Right atrium auricular region (tissue), 2 donors: ENCODE measurements at regions not wholly inside any gene's neighbourhood (a gene's known extent, or its start where the extent isn't known, plus 50 kb on each side); places are given as distances from the start of the nearest gene placed in this dataset.

Experiments
- DNase-seq: peaks from one replicate; pipeline ENCODE4 v3.0.0-alpha.2; 2019; ENCODE audit warnings: low spot score
- H3K27ac ChIP-seq, 2 donors: fragments of 200-600 bp; sonication (generic); 1 replicate in 1 of 2; 2 replicates in 1 of 2; pipeline ENCODE4 v1.5.1; 2016 to 2019
- H3K27me3 ChIP-seq, 2 donors: fragments of 200-600 bp; sonication (generic); one replicate each; pipeline versions ENCODE4 v1.5.1 to v1.6.0; 2017 to 2019
- H3K36me3 ChIP-seq: fragments of 200-600 bp; sonication (generic); one replicate; pipeline ENCODE4 v1.5.1; 2016
- H3K4me1 ChIP-seq, 2 donors: fragments of 200-600 bp; sonication (generic); one replicate each; pipeline versions ENCODE4 v1.5.1 to v1.6.0; 2017 to 2019
- H3K4me3 ChIP-seq, 2 donors: fragments of 200-600 bp; sonication (generic); 1 replicate in 1 of 2; 2 replicates in 1 of 2; pipeline ENCODE4 v1.5.1; 2017 to 2019; ENCODE audit warnings: mild to moderate bottlenecking in 1 of 2, moderate library complexity in 1 of 2
- H3K9me3 ChIP-seq, 2 donors: fragments of 200-600 bp; sonication (generic); one replicate each; pipeline ENCODE4 v1.5.1; 2019
- TF ChIP-seq, protein P1 (sequence below), 2 donors: fragments of 200-600 bp; sonication (generic); IDR thresholded peaks; one replicate each; pipeline ENCODE4 v1.5.1; 2019; ENCODE audit warnings: antibody characterized with exemption in 2 of 2

DNA sequence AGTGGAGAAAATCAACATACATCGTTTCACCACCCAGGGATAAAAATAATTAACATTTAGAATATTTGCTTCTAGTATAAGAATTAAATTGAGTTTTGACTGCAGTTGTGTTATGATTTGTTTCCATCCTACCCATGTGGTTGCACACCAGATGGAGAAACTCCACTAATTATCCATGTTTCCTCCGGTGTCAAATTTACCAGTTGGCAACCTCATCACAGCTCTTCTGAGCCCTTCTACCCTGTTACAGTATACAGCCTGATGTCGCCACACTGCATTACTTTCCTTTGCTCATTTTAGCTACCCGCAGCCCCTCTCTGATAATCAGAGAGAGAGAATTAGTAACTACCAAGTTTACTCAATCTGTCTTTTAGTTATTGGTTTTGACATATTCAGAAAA lies 411.2 kb downstream of the DTHD1 start:
- Histone ChIP-seq H3K9me3 (peaks cover 0 to 8% of the 10 kb centered on the region in 2 donors), H3K27me3 (no peaks in the 10 kb centered on the region), H3K36me3 (no peaks in the 10 kb centered on the region), H3K4me1 (no peaks in the 10 kb centered on the region), H3K4me3 (no peak overlapping the region), H3K27ac (no peak overlapping the region)
- TF ChIP-seq, protein P1, sequence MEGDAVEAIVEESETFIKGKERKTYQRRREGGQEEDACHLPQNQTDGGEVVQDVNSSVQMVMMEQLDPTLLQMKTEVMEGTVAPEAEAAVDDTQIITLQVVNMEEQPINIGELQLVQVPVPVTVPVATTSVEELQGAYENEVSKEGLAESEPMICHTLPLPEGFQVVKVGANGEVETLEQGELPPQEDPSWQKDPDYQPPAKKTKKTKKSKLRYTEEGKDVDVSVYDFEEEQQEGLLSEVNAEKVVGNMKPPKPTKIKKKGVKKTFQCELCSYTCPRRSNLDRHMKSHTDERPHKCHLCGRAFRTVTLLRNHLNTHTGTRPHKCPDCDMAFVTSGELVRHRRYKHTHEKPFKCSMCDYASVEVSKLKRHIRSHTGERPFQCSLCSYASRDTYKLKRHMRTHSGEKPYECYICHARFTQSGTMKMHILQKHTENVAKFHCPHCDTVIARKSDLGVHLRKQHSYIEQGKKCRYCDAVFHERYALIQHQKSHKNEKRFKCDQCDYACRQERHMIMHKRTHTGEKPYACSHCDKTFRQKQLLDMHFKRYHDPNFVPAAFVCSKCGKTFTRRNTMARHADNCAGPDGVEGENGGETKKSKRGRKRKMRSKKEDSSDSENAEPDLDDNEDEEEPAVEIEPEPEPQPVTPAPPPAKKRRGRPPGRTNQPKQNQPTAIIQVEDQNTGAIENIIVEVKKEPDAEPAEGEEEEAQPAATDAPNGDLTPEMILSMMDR (IDR thresholded peaks at IDR 0.05), result no peak
- no peak for DNase-seq

DNA sequence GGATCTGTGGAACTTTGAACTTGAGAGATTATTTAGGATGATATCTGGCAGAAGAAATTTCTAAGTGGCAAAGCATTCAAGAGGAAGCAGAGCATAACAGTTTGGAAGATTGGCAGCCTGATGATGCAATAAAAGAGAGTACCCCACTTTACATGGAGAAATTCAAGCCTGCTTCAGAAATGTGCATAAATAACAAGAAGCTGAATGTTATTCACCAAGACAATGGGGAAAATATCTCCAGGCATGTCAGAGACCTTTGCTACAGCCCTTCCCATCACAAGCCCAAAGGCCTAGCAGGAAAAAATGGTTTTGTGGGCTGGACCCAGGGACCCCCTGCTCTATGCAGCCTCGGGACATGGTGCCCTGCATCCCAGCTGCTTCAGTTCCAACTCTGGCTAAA lies 420.8 kb downstream of the DTHD1 start:
- no peak overlapping the region for H3K27ac ChIP-seq
- H3K4me1 ChIP-seq, result no peaks in the 10 kb centered on the region
- TF ChIP-seq, protein P1 (IDR thresholded peaks at IDR 0.05), result no peak
- H3K9me3 ChIP-seq, result peaks cover 0 to 7% of the 10 kb centered on the region in 2 donors
- no peak for DNase-seq
- no peaks in the 10 kb centered on the region for H3K36me3 ChIP-seq
- no peaks in the 10 kb centered on the region for H3K27me3 ChIP-seq
- no peak overlapping the region for H3K4me3 ChIP-seq

DNA sequence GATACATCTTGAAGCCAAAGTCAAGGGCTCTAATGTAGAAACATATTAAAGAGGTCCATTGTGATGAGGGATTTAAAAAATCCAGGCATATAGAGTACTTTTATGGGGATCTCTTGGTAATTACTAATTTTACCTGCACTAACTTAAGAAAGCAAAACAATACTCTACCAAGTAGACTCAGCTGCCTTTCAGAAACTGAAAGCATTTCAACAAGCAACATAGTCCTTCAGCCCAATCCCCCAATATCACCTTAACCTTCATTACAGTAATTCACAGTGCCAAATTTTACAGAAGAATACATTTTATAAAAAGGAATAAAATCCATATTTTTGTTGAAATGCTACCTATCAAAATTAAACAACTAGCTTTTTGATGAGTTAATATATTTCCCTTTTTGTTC lies 422.9 kb downstream of the DTHD1 start:
- no peaks in the 10 kb centered on the region for H3K36me3 ChIP-seq
- TF ChIP-seq, protein P1 (IDR thresholded peaks at IDR 0.05), result no peak
- no peak for DNase-seq
- peaks cover 0 to 9% of the 10 kb centered on the region in 2 donors for H3K9me3 ChIP-seq
- H3K4me1 ChIP-seq, result no peaks in the 10 kb centered on the region
- no peak overlapping the region for H3K27ac ChIP-seq
- H3K4me3 ChIP-seq, result no peak overlapping the region
- no peaks in the 10 kb centered on the region for H3K27me3 ChIP-seq

DNA sequence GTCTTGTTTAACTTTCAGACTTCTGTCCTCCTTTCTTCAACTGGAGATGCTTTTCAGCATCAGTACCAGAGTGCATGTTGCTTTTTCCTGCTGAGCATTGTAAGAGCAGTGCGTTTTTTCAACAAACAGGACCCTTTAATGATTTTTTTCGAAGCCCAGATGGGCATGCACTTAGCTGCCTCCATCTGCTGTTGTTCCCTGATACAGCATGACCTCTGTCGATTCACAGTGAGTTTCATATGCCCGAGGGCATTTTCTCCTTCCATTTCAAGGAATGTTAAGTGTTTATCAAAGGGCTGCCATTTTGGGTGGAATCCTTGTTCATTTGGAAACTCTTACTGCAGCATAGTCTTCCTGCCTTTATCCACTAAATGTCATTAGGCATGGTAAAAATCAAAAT lies 428.6 kb downstream of the DTHD1 start:
- H3K27me3 ChIP-seq, result no peaks in the 10 kb centered on the region
- TF ChIP-seq, protein P1 (IDR thresholded peaks at IDR 0.05), result no peak
- no peak for DNase-seq
- H3K4me3 ChIP-seq, result no peak overlapping the region
- H3K36me3 ChIP-seq, result no peaks in the 10 kb centered on the region
- H3K4me1 ChIP-seq, result no peaks in the 10 kb centered on the region
- H3K27ac ChIP-seq, result no peak overlapping the region
- peaks cover 0 to 9% of the 10 kb centered on the region in 2 donors for H3K9me3 ChIP-seq

DNA sequence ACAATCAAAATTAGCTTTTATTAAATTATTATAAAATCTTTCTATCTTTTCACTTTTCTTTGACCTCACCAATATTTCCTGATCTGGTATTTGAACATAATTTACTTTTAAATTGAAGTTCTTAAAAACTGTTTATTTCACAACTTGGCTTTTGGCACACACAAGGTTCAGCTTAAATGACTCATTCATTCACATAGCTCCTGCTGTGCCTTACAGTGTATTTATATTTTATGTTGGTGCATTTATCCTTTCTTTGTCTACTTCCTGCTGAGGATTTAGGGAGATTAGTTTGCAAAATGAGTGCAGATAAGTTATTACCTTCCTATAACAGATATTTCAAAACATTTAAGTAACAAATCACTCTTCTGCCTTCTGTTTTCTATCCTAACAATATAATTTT lies 430.6 kb downstream of the DTHD1 start:
- no peak overlapping the region for H3K4me3 ChIP-seq
- H3K9me3 ChIP-seq, result peaks cover 0 to 4% of the 10 kb centered on the region in 2 donors
- H3K27ac ChIP-seq, result no peak overlapping the region
- no peaks in the 10 kb centered on the region for H3K4me1 ChIP-seq
- H3K36me3 ChIP-seq, result no peaks in the 10 kb centered on the region
- TF ChIP-seq, protein P1 (IDR thresholded peaks at IDR 0.05), result no peak
- H3K27me3 ChIP-seq, result no peaks in the 10 kb centered on the region
- DNase-seq, result no peak

DNA sequence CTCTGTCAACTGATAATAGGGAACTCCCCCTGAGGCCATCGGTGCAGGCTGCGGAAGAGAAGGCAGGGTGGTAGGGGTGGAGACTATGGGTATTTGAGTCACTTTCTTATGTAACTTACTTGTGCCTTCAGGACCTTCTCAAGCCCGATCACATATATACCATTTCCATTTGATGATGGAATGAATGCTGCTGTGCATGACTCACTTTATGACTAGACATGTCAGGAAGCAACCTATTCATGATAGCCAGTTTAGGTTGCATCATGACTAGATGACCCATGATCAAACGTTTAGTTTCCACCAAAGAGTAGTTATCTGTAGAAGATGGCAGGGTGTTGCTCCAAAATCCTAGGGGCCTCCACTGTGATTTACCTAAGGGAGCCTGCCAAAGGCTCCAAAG lies 435.5 kb downstream of the DTHD1 start:
- no peak for DNase-seq
- no peaks in the 10 kb centered on the region for H3K27me3 ChIP-seq
- no peaks in the 10 kb centered on the region for H3K36me3 ChIP-seq
- H3K4me3 ChIP-seq, result no peak overlapping the region
- H3K27ac ChIP-seq, result no peak overlapping the region
- TF ChIP-seq, protein P1 (IDR thresholded peaks at IDR 0.05), result no peak
- H3K9me3 ChIP-seq, result no peaks in the 10 kb centered on the region
- H3K4me1 ChIP-seq, result no peaks in the 10 kb centered on the region
